Liver (tissue), 8 donors: ENCODE measurements at regions not wholly inside any gene's neighbourhood (a gene's known extent, or its start where the extent isn't known, plus 50 kb on each side); places are given as distances from the start of the nearest gene placed in this dataset.

Experiments used
- DNase-seq: peaks from one replicate; pipeline ENCODE4 v3.0.0-alpha.2; 2017; ENCODE audit warnings: low spot score
- H3K27ac ChIP-seq, 2 donors: one replicate each; pipeline ENCODE4 v1.7.0; 2013; ENCODE audit warnings: inconsistent platforms in 2 of 2, low read length in 2 of 2, control low read depth in 1 of 2, low read depth in 1 of 2, mild to moderate bottlenecking in 1 of 2
- H3K27me3 ChIP-seq, 4 donors: one replicate each; pipeline versions ENCODE4 v1.6.1 to v1.7.0; 2013; ENCODE audit warnings: low read length in 3 of 4, inconsistent platforms in 1 of 4, mild to moderate bottlenecking in 1 of 4, moderate library complexity in 1 of 4; ENCODE audit not compliant: control insufficient read depth in 4 of 4, insufficient read depth in 4 of 4
- H3K36me3 ChIP-seq, 4 donors: one replicate each; pipeline versions ENCODE4 v1.6.1 to v1.7.0; 2013; ENCODE audit warnings: low read length in 3 of 4, mild to moderate bottlenecking in 3 of 4, low read depth in 1 of 4, moderate library complexity in 1 of 4; ENCODE audit not compliant: control insufficient read depth in 4 of 4, insufficient read depth in 3 of 4
- H3K4me1 ChIP-seq, 4 donors: one replicate each; pipeline versions ENCODE4 v1.6.1 to v1.7.0; 2013; ENCODE audit warnings: low read length in 3 of 4, mild to moderate bottlenecking in 3 of 4, moderate library complexity in 1 of 4; ENCODE audit not compliant: control insufficient read depth in 4 of 4, insufficient read depth in 4 of 4
- H3K4me3 ChIP-seq, 3 donors: one replicate each; pipeline versions ENCODE4 v1.6.1 to v1.7.0; 2013; ENCODE audit warnings: low read length in 3 of 3, control low read depth in 1 of 3, low read depth in 1 of 3, mild to moderate bottlenecking in 1 of 3
- H3K9ac ChIP-seq, 2 donors: one replicate each; pipeline ENCODE4 v1.7.0; 2013; ENCODE audit warnings: low read length in 2 of 2, mild to moderate bottlenecking in 2 of 2, moderate library complexity in 2 of 2, control low read depth in 1 of 2, low read depth in 1 of 2
- H3K9me3 ChIP-seq, 4 donors: one replicate each; pipeline versions ENCODE4 v1.6.1 to v1.7.0; 2013; ENCODE audit warnings: low read length in 3 of 4; ENCODE audit not compliant: control insufficient read depth in 4 of 4
- ATF3 ChIP-seq: IDR thresholded peaks from 2 replicates; pipeline ENCODE4 v1.6.1; 2016; ENCODE audit warnings: antibody characterized with exemption
- EGR1 ChIP-seq, 2 donors: IDR thresholded peaks; 2 replicates each; pipeline ENCODE4 v1.6.1; 2016 to 2018; ENCODE audit warnings: antibody characterized with exemption in 2 of 2, low read depth in 2 of 2
- FOXA1 ChIP-seq: IDR thresholded peaks from 2 replicates; pipeline ENCODE4 v1.6.1; 2016; ENCODE audit warnings: antibody characterized with exemption
- FOXA2 ChIP-seq: IDR thresholded peaks from 2 replicates; pipeline ENCODE4 v1.6.1; 2016; ENCODE audit warnings: antibody characterized with exemption
- GABPA ChIP-seq, 2 donors: IDR thresholded peaks in 1 of 2; conservative IDR thresholded peaks in 1 of 2; 2 replicates each; pipeline ENCODE4 v1.6.1; 2016; ENCODE audit warnings: antibody characterized with exemption in 2 of 2, mild to moderate bottlenecking in 1 of 2, moderate library complexity in 1 of 2
- HNF4A ChIP-seq, 2 donors: conservative IDR thresholded peaks; 2 replicates each; pipeline ENCODE4 v1.6.1; 2016; ENCODE audit warnings: antibody characterized with exemption in 2 of 2, mild to moderate bottlenecking in 2 of 2
- HNF4G ChIP-seq: IDR thresholded peaks from 2 replicates; pipeline ENCODE4 v1.6.1; 2016; ENCODE audit warnings: antibody characterized with exemption
- JUND ChIP-seq, 2 donors: IDR thresholded peaks; 2 replicates each; pipeline ENCODE4 v1.6.1; 2016; ENCODE audit warnings: antibody characterized with exemption in 2 of 2
- NR2F2 ChIP-seq: IDR thresholded peaks from 2 replicates; pipeline ENCODE4 v1.6.1; 2016; ENCODE audit warnings: antibody characterized with exemption
- RAD21 ChIP-seq, 2 donors: IDR thresholded peaks; 2 replicates each; pipeline ENCODE4 v1.6.1; 2016; ENCODE audit warnings: antibody characterized with exemption in 2 of 2, mild to moderate bottlenecking in 2 of 2
- RXRA ChIP-seq, 2 donors: IDR thresholded peaks; 2 replicates each; pipeline ENCODE4 v1.6.1; 2017 to 2018; ENCODE audit warnings: antibody characterized with exemption in 2 of 2, mild to moderate bottlenecking in 1 of 2
- SP1 ChIP-seq: IDR thresholded peaks from 2 replicates; pipeline ENCODE4 v1.6.1; 2018; ENCODE audit warnings: antibody characterized with exemption, mild to moderate bottlenecking
- TAF1 ChIP-seq: conservative IDR thresholded peaks from 2 replicates; pipeline ENCODE4 v1.6.1; 2016; ENCODE audit warnings: antibody characterized with exemption, mild to moderate bottlenecking
- YY1 ChIP-seq: IDR thresholded peaks from 2 replicates; pipeline ENCODE4 v1.6.1; 2016; ENCODE audit warnings: antibody characterized with exemption, mild to moderate bottlenecking
- ZBTB33 ChIP-seq: IDR thresholded peaks from 2 replicates; pipeline ENCODE4 v1.6.1; 2016; ENCODE audit warnings: antibody characterized with exemption
- WGBS: extraction: QIAGEN DNeasy Blood & Tissue Kit; methylation state at CpG from one replicate; pipeline ENCODE4 v1.1.7; 2013; 5-methylcytosine and 5-hydroxymethylcytosine counted together
- TF ChIP-seq, protein P1 (sequence below): fragments of 150-350 bp; IDR thresholded peaks from 2 replicates; pipeline ENCODE4 v1.5.1; 2017; ENCODE audit warnings: improper control_type of control experiment, low read depth, low read length; ENCODE audit not compliant: missing input control
- TF ChIP-seq, protein P2 (sequence below): IDR thresholded peaks from 2 replicates; pipeline ENCODE4 v1.6.1; 2016; ENCODE audit warnings: antibody characterized with exemption
- TF ChIP-seq, protein P3 (sequence below): IDR thresholded peaks from 2 replicates; pipeline ENCODE4 v1.6.1; 2016; ENCODE audit warnings: antibody characterized with exemption, mild to moderate bottlenecking
- donor health status: healthy.
- donor health status: healthy.
- donor health status: healthy.
- donor health status: healthy.
- donor health status: healthy.

- Histone ChIP-seq H3K27ac (no peak overlapping the region), H3K4me3 (no peak overlapping the region), H3K9me3 (no peaks in the 10 kb centered on the region), H3K4me1 (no peaks in the 10 kb centered on the region), H3K36me3 (no peaks in the 10 kb centered on the region), H3K9ac (no peak overlapping the region), H3K27me3 (no peaks in the 10 kb centered on the region)
- no peak for DNase-seq
- 62% methylated on average over 3 of the region's 3 CpGs for WGBS
- TF ChIP-seq NR2F2: no peak
- no peak for TF ChIP-seq ATF3
- TF ChIP-seq RAD21 (IDR thresholded peaks at IDR 0.05): no peak
- no peak for TF ChIP-seq JUND (IDR thresholded peaks at IDR 0.05)
- TF ChIP-seq FOXA2: no peak
- TF ChIP-seq, protein P1, sequence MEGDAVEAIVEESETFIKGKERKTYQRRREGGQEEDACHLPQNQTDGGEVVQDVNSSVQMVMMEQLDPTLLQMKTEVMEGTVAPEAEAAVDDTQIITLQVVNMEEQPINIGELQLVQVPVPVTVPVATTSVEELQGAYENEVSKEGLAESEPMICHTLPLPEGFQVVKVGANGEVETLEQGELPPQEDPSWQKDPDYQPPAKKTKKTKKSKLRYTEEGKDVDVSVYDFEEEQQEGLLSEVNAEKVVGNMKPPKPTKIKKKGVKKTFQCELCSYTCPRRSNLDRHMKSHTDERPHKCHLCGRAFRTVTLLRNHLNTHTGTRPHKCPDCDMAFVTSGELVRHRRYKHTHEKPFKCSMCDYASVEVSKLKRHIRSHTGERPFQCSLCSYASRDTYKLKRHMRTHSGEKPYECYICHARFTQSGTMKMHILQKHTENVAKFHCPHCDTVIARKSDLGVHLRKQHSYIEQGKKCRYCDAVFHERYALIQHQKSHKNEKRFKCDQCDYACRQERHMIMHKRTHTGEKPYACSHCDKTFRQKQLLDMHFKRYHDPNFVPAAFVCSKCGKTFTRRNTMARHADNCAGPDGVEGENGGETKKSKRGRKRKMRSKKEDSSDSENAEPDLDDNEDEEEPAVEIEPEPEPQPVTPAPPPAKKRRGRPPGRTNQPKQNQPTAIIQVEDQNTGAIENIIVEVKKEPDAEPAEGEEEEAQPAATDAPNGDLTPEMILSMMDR: no peak
- TF ChIP-seq, protein P2, sequence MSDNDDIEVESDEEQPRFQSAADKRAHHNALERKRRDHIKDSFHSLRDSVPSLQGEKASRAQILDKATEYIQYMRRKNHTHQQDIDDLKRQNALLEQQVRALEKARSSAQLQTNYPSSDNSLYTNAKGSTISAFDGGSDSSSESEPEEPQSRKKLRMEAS: no peak
- no peak for TF ChIP-seq EGR1 (IDR thresholded peaks at IDR 0.05; ENCODE audit: low read depth in 2 of 2)
- TF ChIP-seq GABPA (IDR thresholded peaks at IDR 0.05 in 1 of 2, conservative IDR thresholded peaks at IDR 0.05 in 1 of 2): no peak
- TF ChIP-seq RXRA (IDR thresholded peaks at IDR 0.05): no peak
- TF ChIP-seq ZBTB33: no peak
- no peak for TF ChIP-seq SP1
- TF ChIP-seq, protein P3, sequence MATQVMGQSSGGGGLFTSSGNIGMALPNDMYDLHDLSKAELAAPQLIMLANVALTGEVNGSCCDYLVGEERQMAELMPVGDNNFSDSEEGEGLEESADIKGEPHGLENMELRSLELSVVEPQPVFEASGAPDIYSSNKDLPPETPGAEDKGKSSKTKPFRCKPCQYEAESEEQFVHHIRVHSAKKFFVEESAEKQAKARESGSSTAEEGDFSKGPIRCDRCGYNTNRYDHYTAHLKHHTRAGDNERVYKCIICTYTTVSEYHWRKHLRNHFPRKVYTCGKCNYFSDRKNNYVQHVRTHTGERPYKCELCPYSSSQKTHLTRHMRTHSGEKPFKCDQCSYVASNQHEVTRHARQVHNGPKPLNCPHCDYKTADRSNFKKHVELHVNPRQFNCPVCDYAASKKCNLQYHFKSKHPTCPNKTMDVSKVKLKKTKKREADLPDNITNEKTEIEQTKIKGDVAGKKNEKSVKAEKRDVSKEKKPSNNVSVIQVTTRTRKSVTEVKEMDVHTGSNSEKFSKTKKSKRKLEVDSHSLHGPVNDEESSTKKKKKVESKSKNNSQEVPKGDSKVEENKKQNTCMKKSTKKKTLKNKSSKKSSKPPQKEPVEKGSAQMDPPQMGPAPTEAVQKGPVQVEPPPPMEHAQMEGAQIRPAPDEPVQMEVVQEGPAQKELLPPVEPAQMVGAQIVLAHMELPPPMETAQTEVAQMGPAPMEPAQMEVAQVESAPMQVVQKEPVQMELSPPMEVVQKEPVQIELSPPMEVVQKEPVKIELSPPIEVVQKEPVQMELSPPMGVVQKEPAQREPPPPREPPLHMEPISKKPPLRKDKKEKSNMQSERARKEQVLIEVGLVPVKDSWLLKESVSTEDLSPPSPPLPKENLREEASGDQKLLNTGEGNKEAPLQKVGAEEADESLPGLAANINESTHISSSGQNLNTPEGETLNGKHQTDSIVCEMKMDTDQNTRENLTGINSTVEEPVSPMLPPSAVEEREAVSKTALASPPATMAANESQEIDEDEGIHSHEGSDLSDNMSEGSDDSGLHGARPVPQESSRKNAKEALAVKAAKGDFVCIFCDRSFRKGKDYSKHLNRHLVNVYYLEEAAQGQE: no peak
- TF ChIP-seq TAF1: no peak
Measured at GRCh38 chr6:97757575-97757974, 474.6 kb upstream of the MMS22L start.

- Histone ChIP-seq H3K27me3 (no peaks in the 10 kb centered on the region), H3K36me3 (no peaks in the 10 kb centered on the region)
- TF ChIP-seq, protein P1: no peak
- TF ChIP-seq JUND (IDR thresholded peaks at IDR 0.05): no peak
- TF ChIP-seq, protein P2: no peak
- no peak for TF ChIP-seq HNF4A (conservative IDR thresholded peaks at IDR 0.05)
- TF ChIP-seq EGR1 (IDR thresholded peaks at IDR 0.05; ENCODE audit: low read depth in 2 of 2): no peak
- TF ChIP-seq SP1: no peak
- TF ChIP-seq NR2F2: no peak
- no peak for TF ChIP-seq HNF4G
- TF ChIP-seq ATF3: no peak
- TF ChIP-seq ZBTB33: no peak
- no peak for TF ChIP-seq GABPA (IDR thresholded peaks at IDR 0.05 in 1 of 2, conservative IDR thresholded peaks at IDR 0.05 in 1 of 2)
- no peak for TF ChIP-seq FOXA2
- no peak for TF ChIP-seq FOXA1
- TF ChIP-seq RXRA (IDR thresholded peaks at IDR 0.05): no peak
- no peak for TF ChIP-seq YY1
- no peak for TF ChIP-seq RAD21 (IDR thresholded peaks at IDR 0.05)
- no peak for TF ChIP-seq TAF1
Measured at GRCh38 chr6:97765461-97765860, 482.4 kb upstream of the MMS22L start.

More at GRCh38 chr6:97765461-97765860, 482.4 kb upstream of the MMS22L start:
- Histone ChIP-seq H3K27ac (no peak overlapping the region), H3K4me3 (no peak overlapping the region), H3K9ac (no peak overlapping the region), H3K9me3 (peaks cover 0 to 3% (median 0%) of the 10 kb centered on the region in 4 donors), H3K4me1 (no peaks in the 10 kb centered on the region)
- WGBS: 58% methylated on average over 1 of the region's 1 CpG
- no peak for DNase-seq
